ENCODE measurements at regions not wholly inside any gene's neighbourhood (a gene's known extent, or its start where the extent isn't known, plus 50 kb on each side); places are given as distances from the start of the nearest gene placed in this dataset.

DNA sequence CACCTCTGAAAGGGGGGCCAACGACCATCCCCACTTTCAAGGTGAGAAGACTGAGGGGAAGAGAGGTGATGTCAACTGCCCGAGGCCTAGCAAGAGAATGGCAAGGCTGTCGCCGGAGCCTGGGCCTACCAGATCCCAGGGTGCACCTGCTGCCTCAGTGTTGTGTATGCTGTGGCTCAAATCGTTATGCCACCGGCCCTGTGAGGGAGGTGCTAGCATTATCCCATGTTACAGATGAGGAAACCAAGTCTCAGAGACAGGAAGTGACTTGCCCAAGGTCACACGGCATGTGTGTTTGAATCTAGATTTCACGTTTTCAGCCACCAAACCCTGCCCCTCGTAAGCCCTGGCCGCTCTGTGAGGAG, 152.5 kb downstream of the CEBPB start:
- Histone ChIP-seq H3K36me3 (ENCODE audit: control insufficient read depth in 2 of 2, extremely low read depth in 1 of 2, insufficient read depth in 2 of 2, low read length in 2 of 2) (no peaks in the 10 kb centered on the region), H3K4me1 (ENCODE audit: control insufficient read depth, extremely low read depth, insufficient read depth, low read length) (peaks cover 10% of the 10 kb centered on the region), H3K9me1 (ENCODE audit: control insufficient read depth, extremely low read depth, insufficient read depth, low read length) (no peaks in the 10 kb centered on the region), H3K4me3 (ENCODE audit: control insufficient read depth in 2 of 3, extremely low read depth in 1 of 3, insufficient read depth in 2 of 3, low read depth in 1 of 3, low read length in 3 of 3) (no peak overlapping the region), H3K4me2 (ENCODE audit: control insufficient read depth, extremely low read depth, insufficient read depth, low read depth, low read length) (no peak overlapping the region), H3K9me3 (ENCODE audit: control insufficient read depth, low read depth, low read length) (no peaks in the 10 kb centered on the region), H3K79me2 (ENCODE audit: control insufficient read depth, insufficient read depth, low read length) (no peaks in the 10 kb centered on the region), H3K9ac (ENCODE audit: control insufficient read depth, extremely low read depth, insufficient read depth, low read length) (no peak overlapping the region), H3K27ac (ENCODE audit: control insufficient read depth, insufficient read depth, low read length) (no peak overlapping the region), H4K20me1 (ENCODE audit: control insufficient read depth, extremely low read depth, insufficient read depth, low read length) (no peaks in the 10 kb centered on the region), H3K27me3 (ENCODE audit: control insufficient read depth, extremely low read depth, insufficient read depth, low read length) (no peaks in the 10 kb centered on the region), H2AFZ (ENCODE audit: control insufficient read depth, low read length) (no peak overlapping the region)
- no peak for FAIRE-seq
- dilution Hi-C loops (cut with MboI; ENCODE audit: extremely low pct_ligation_motif_present, low sequenced_read_pairs), result no loop called here
- DNase-seq (ENCODE audit: low read depth, low spot score), result no peak
- TF ChIP-seq EZH2 (IDR thresholded peaks at IDR 0.05; ENCODE audit: low read length), result no peak
- TF ChIP-seq, protein P1, sequence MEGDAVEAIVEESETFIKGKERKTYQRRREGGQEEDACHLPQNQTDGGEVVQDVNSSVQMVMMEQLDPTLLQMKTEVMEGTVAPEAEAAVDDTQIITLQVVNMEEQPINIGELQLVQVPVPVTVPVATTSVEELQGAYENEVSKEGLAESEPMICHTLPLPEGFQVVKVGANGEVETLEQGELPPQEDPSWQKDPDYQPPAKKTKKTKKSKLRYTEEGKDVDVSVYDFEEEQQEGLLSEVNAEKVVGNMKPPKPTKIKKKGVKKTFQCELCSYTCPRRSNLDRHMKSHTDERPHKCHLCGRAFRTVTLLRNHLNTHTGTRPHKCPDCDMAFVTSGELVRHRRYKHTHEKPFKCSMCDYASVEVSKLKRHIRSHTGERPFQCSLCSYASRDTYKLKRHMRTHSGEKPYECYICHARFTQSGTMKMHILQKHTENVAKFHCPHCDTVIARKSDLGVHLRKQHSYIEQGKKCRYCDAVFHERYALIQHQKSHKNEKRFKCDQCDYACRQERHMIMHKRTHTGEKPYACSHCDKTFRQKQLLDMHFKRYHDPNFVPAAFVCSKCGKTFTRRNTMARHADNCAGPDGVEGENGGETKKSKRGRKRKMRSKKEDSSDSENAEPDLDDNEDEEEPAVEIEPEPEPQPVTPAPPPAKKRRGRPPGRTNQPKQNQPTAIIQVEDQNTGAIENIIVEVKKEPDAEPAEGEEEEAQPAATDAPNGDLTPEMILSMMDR (optimal IDR thresholded peaks at IDR 0.05 in 1 of 3, IDR thresholded peaks at IDR 0.05 in 1 of 3, conservative IDR thresholded peaks at IDR 0.05 in 1 of 3; ENCODE audit: extremely low read depth in 1 of 3, insufficient read depth in 2 of 3, low read length in 3 of 3), result no peak

- H3K27me3 ChIP-seq (ENCODE audit: control insufficient read depth, extremely low read depth, insufficient read depth, low read length), result no peaks in the 10 kb centered on the region
- H3K36me3 ChIP-seq (ENCODE audit: control insufficient read depth in 2 of 2, extremely low read depth in 1 of 2, insufficient read depth in 2 of 2, low read length in 2 of 2), result no peaks in the 10 kb centered on the region
- H3K4me1 ChIP-seq (ENCODE audit: control insufficient read depth, extremely low read depth, insufficient read depth, low read length), result peaks cover 10% of the 10 kb centered on the region
- H3K4me3 ChIP-seq (ENCODE audit: control insufficient read depth in 2 of 3, extremely low read depth in 1 of 3, insufficient read depth in 2 of 3, low read depth in 1 of 3, low read length in 3 of 3), result no peak overlapping the region
- H4K20me1 ChIP-seq (ENCODE audit: control insufficient read depth, extremely low read depth, insufficient read depth, low read length), result no peaks in the 10 kb centered on the region
- no peak for DNase-seq (ENCODE audit: low read depth, low spot score)
- H3K9ac ChIP-seq (ENCODE audit: control insufficient read depth, extremely low read depth, insufficient read depth, low read length), result no peak overlapping the region
- no peaks in the 10 kb centered on the region for H3K79me2 ChIP-seq (ENCODE audit: control insufficient read depth, insufficient read depth, low read length)
- TF ChIP-seq, protein P1 (optimal IDR thresholded peaks at IDR 0.05 in 1 of 3, IDR thresholded peaks at IDR 0.05 in 1 of 3, conservative IDR thresholded peaks at IDR 0.05 in 1 of 3; ENCODE audit: extremely low read depth in 1 of 3, insufficient read depth in 2 of 3, low read length in 3 of 3), result no peak
- no peak for TF ChIP-seq EZH2 (IDR thresholded peaks at IDR 0.05; ENCODE audit: low read length)
- dilution Hi-C loops (cut with MboI; ENCODE audit: extremely low pct_ligation_motif_present, low sequenced_read_pairs), result no loop called here
- H3K4me2 ChIP-seq (ENCODE audit: control insufficient read depth, extremely low read depth, insufficient read depth, low read depth, low read length), result no peak overlapping the region
- no peak overlapping the region for H3K27ac ChIP-seq (ENCODE audit: control insufficient read depth, insufficient read depth, low read length)
- H3K9me1 ChIP-seq (ENCODE audit: control insufficient read depth, extremely low read depth, insufficient read depth, low read length), result no peaks in the 10 kb centered on the region
- FAIRE-seq, result no peak
- no peaks in the 10 kb centered on the region for H3K9me3 ChIP-seq (ENCODE audit: control insufficient read depth, low read depth, low read length)
- no peak overlapping the region for H2AFZ ChIP-seq (ENCODE audit: control insufficient read depth, low read length)
Observed at GRCh38 chr20:50343490-50344179, 153.0 kb downstream of the CEBPB start.

Measured in keratinocyte (primary cell).